ENCODE measurements at regions not wholly inside any gene's neighbourhood (a gene's known extent, or its start where the extent isn't known, plus 50 kb on each side); places are given as distances from the start of the nearest gene placed in this dataset.
"Not testable (repeated sequence)": the region's sequence is repeated elsewhere in the genome, so short reads cannot be mapped to it uniquely, and the experiment has no call there.

- not testable (repeated sequence) for DNase-seq (ENCODE audit: low read depth in 2 of 3, low spot score in 2 of 3)
Observed at GRCh38 chr11:25488176-25488575, 843.8 kb upstream of the ANO3 start.

GRCh38 chr11:25501426-25501825 lies 830.5 kb upstream of the ANO3 start:
- not testable (repeated sequence) for DNase-seq (ENCODE audit: low read depth in 2 of 3, low spot score in 2 of 3)

GRCh38 chr11:25515576-25515975 lies 816.4 kb upstream of the ANO3 start:
- no peak for DNase-seq (ENCODE audit: low read depth in 2 of 3, low spot score in 2 of 3)

GRCh38 chr11:25520459-25520858 lies 811.5 kb upstream of the ANO3 start:
- no peak for DNase-seq (ENCODE audit: low read depth in 2 of 3, low spot score in 2 of 3)

GRCh38 chr11:25527841-25528240 lies 804.1 kb upstream of the ANO3 start:
- DNase-seq (ENCODE audit: low read depth in 2 of 3, low spot score in 2 of 3): no peak

GRCh38 chr11:25529572-25529971 lies 802.4 kb upstream of the ANO3 start:
- DNase-seq (ENCODE audit: low read depth in 2 of 3, low spot score in 2 of 3): no peak

- DNase-seq (ENCODE audit: low read depth in 2 of 3, low spot score in 2 of 3): no peak
Observed at GRCh38 chr11:25535467-25536272, 796.3 kb upstream of the ANO3 start.

- no peak for DNase-seq (ENCODE audit: low read depth in 2 of 3, low spot score in 2 of 3)
Observed at GRCh38 chr11:25536289-25536688, 795.6 kb upstream of the ANO3 start.

GRCh38 chr11:25537393-25537792 lies 794.5 kb upstream of the ANO3 start:
- no peak for DNase-seq (ENCODE audit: low read depth in 2 of 3, low spot score in 2 of 3)

- DNase-seq (ENCODE audit: low read depth in 2 of 3, low spot score in 2 of 3): no peak
Observed at GRCh38 chr11:25547292-25547691, 784.6 kb upstream of the ANO3 start.

GRCh38 chr11:25562417-25562816 lies 769.5 kb upstream of the ANO3 start:
- no peak for DNase-seq (ENCODE audit: low read depth in 2 of 3, low spot score in 2 of 3)

GRCh38 chr11:25565846-25566245 lies 766.1 kb upstream of the ANO3 start:
- DNase-seq (ENCODE audit: low read depth in 2 of 3, low spot score in 2 of 3): no peak

GRCh38 chr11:25566298-25567200 lies 765.4 kb upstream of the ANO3 start:
- no peak for DNase-seq (ENCODE audit: low read depth in 2 of 3, low spot score in 2 of 3)

GRCh38 chr11:25576320-25576719 lies 755.6 kb upstream of the ANO3 start:
- no peak for DNase-seq (ENCODE audit: low read depth in 2 of 3, low spot score in 2 of 3)

- not testable (repeated sequence) for DNase-seq (ENCODE audit: low read depth in 2 of 3, low spot score in 2 of 3)
Observed at GRCh38 chr11:25579554-25579953, 752.4 kb upstream of the ANO3 start.

GRCh38 chr11:25583596-25583995 lies 748.3 kb upstream of the ANO3 start:
- no peak for DNase-seq (ENCODE audit: low read depth in 2 of 3, low spot score in 2 of 3)

- DNase-seq (ENCODE audit: low read depth in 2 of 3, low spot score in 2 of 3): no peak
Observed at GRCh38 chr11:25587496-25587895, 744.4 kb upstream of the ANO3 start.

GRCh38 chr11:25593221-25593620 lies 738.7 kb upstream of the ANO3 start:
- DNase-seq (ENCODE audit: low read depth in 2 of 3, low spot score in 2 of 3): no peak

- DNase-seq (ENCODE audit: low read depth in 2 of 3, low spot score in 2 of 3): no peak
Observed at GRCh38 chr11:25596701-25597100, 735.2 kb upstream of the ANO3 start.

- DNase-seq (ENCODE audit: low read depth in 2 of 3, low spot score in 2 of 3): no peak
Observed at GRCh38 chr11:25597696-25598095, 734.2 kb upstream of the ANO3 start.

GRCh38 chr11:25602149-25602548 lies 729.8 kb upstream of the ANO3 start:
- no peak for DNase-seq (ENCODE audit: low read depth in 2 of 3, low spot score in 2 of 3)

- no peak for DNase-seq (ENCODE audit: low read depth in 2 of 3, low spot score in 2 of 3)
Observed at GRCh38 chr11:25602959-25603358, 729.0 kb upstream of the ANO3 start.
